Thoracic aorta (tissue), 2 donors: ENCODE measurements at regions not wholly inside any gene's neighbourhood (a gene's known extent, or its start where the extent isn't known, plus 50 kb on each side); places are given as distances from the start of the nearest gene placed in this dataset.

ENCODE experiments used
- ATAC-seq: fragments of 150-250 bp; one replicate; pipeline ENCODE4 v1.8.0; 2017; ENCODE audit warnings: low read depth; ENCODE audit not compliant: insufficient number of reproducible peaks, low FRiP score
- DNase-seq: peaks from one replicate; pipeline ENCODE4 v3.0.0-alpha.2; 2020; ENCODE audit warnings: low spot score
- H3K27ac ChIP-seq, 2 donors: fragments of 200-600 bp; sonication (generic); 1 replicate in 1 of 2; 2 replicates in 1 of 2; pipeline ENCODE4 v1.5.1; 2016; ENCODE audit warnings: mild to moderate bottlenecking in 2 of 2, moderate library complexity in 2 of 2
- H3K27me3 ChIP-seq: fragments of 200-600 bp; sonication (generic); replicated peaks from 2 replicates; pipeline ENCODE4 v1.6.0; 2016; ENCODE audit warnings: mild to moderate bottlenecking; ENCODE audit not compliant: insufficient read depth
- H3K36me3 ChIP-seq: fragments of 200-600 bp; sonication (generic); one replicate; pipeline ENCODE4 v1.5.1; 2016
- H3K4me1 ChIP-seq, 2 donors: fragments of 200-600 bp; sonication (generic); 1 replicate in 1 of 2; 2 replicates in 1 of 2; pipeline versions ENCODE4 v1.5.1 to v1.6.0; 2016; ENCODE audit warnings: low read depth in 2 of 2, mild to moderate bottlenecking in 1 of 2; ENCODE audit not compliant: control insufficient read depth in 1 of 2
- H3K4me3 ChIP-seq: fragments of 200-600 bp; sonication (generic); 2 replicates; pipeline ENCODE4 v1.5.1; 2016; ENCODE audit warnings: mild to moderate bottlenecking
- H3K9me3 ChIP-seq: fragments of 200-600 bp; sonication (generic); 2 replicates; pipeline ENCODE4 v1.5.1; 2016
- CTCF ChIP-seq: fragments of 200-600 bp; sonication (generic); IDR thresholded peaks from one replicate; pipeline ENCODE4 v1.5.1; 2019; ENCODE audit warnings: antibody characterized with exemption

- peaks cover 36 to 40% of the 10 kb centered on the region in 2 donors for H3K4me1 ChIP-seq
- peaks cover 6% of the 10 kb centered on the region for H3K9me3 ChIP-seq
- H3K27ac ChIP-seq, result peak overlapping the region; percentile 56 to 59
- no peaks in the 10 kb centered on the region for H3K27me3 ChIP-seq
- no peak overlapping the region for H3K4me3 ChIP-seq
- no peak for TF ChIP-seq CTCF
- no peak for ATAC-seq
- no peaks in the 10 kb centered on the region for H3K36me3 ChIP-seq
- DNase-seq, result no peak
Measured at GRCh38 chr6:141403103-141403502, 729.6 kb upstream of the GJE1 start.

GRCh38 chr6:141402489-141402888, 730.2 kb upstream of the GJE1 start:
- Histone ChIP-seq H3K36me3 (no peaks in the 10 kb centered on the region), H3K4me1 (peaks cover 36 to 40% of the 10 kb centered on the region in 2 donors), H3K27me3 (no peaks in the 10 kb centered on the region), H3K27ac (peak overlapping the region; percentile 56 to 59), H3K9me3 (peaks cover under 1% of the 10 kb centered on the region), H3K4me3 (no peak overlapping the region)
- ATAC-seq (no peak), DNase-seq (no peak)
- no peak for TF ChIP-seq CTCF

DNA sequence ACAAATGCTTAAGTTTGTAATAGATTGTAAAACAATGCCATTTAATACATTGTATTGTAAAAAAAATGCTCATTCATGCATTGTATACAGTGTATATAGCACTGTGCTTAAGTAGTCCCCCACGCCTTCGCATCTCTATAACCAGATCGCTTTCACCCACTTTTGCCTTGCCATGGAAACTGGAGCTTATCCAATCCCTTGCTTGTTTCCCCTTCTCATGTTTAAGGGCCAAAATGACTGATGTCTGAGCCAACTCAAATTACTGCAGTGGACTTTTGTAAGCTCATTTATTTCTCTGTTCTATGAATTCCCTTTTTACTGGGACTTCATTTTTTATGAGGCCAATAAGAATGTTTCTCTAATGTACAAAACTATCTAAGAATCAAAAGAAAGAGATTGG, 730.9 kb upstream of the GJE1 start:
- Histone ChIP-seq H3K27ac (peak overlapping the region in 1 of 2 donors; percentile 56), H3K36me3 (no peaks in the 10 kb centered on the region), H3K4me1 (peaks cover 36 to 40% of the 10 kb centered on the region in 2 donors), H3K4me3 (peak overlapping the region; percentile 35), H3K9me3 (no peaks in the 10 kb centered on the region), H3K27me3 (no peaks in the 10 kb centered on the region)
- no peak for TF ChIP-seq CTCF
- DNase-seq, result no peak
- no peak for ATAC-seq

- TF ChIP-seq CTCF, result no peak
- Histone ChIP-seq H3K27ac (peak overlapping the region in 1 of 2 donors; percentile 56), H3K27me3 (no peaks in the 10 kb centered on the region), H3K9me3 (no peaks in the 10 kb centered on the region), H3K36me3 (no peaks in the 10 kb centered on the region), H3K4me3 (peak overlapping the region; percentile 35), H3K4me1 (peaks cover 36 to 40% of the 10 kb centered on the region in 2 donors)
- no peak for DNase-seq
- no peak for ATAC-seq
Measured at GRCh38 chr6:141401168-141401567, 731.6 kb upstream of the GJE1 start.

DNA sequence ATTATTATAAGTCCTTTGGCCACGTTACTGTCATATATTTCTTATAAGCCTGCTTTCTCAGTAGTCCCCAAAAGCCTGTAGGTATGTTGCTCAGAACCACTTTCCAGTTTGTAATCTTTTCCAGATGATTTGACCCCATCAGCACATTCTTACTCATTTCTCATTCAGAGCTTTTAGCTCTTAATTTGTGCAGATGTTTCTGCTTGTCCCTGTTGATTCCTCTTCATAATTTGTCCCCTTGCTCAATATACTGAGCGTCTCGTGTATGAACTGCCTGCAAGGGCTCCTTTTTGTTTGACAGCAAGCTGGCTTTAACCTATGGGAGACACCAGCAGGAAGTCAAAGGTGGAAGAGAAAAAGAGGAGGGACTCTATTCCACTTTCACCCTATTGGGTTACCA, 733.8 kb upstream of the GJE1 start:
- Histone ChIP-seq H3K27ac (no peak overlapping the region), H3K27me3 (no peaks in the 10 kb centered on the region), H3K9me3 (no peaks in the 10 kb centered on the region), H3K4me1 (peaks cover 29 to 33% of the 10 kb centered on the region in 2 donors), H3K4me3 (no peak overlapping the region), H3K36me3 (no peaks in the 10 kb centered on the region)
- DNase-seq (no peak), ATAC-seq (no peak)
- no peak for TF ChIP-seq CTCF
